ENCODE measurements at regions not wholly inside any gene's neighbourhood (a gene's known extent, or its start where the extent isn't known, plus 50 kb on each side); places are given as distances from the start of the nearest gene placed in this dataset.

DNA sequence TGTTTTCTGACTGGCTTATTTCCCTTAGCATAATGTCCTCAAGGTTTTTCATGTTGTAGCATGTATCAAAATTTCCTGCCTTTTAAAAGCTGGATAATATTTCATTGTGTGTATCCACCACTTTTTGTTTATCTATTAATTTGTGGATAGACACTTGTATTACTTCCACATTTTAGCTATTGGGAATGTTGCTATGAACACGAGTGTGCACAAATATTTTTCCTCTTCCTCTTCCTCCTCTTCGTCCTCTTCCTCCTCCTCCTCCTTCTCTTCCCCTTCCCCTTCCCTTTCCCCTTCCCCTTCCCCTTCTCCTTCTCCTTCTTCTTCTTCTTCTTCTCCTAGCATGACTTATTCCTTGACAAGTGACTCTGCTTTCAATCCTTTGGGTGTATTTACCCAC, 51.2 kb upstream of the KL start:
- ChIA-PET POLR2A (no interaction called here), RAD21 (ENCODE audit: unreplicated experiment) (no interaction called here), CTCF (no interaction called here), SMC1A (ENCODE audit: uncharacterized antibody, unreplicated experiment) (interaction anchor here (1.0 kb wide), 1 partner anchor 9 kb away, joined by 4 read pairs; no protein-coding TSS in a partner anchor)
- Histone ChIP-seq H3K27ac (ENCODE audit: control insufficient read depth, insufficient read depth) (no peak overlapping the region), H3K4me2 (ENCODE audit: control insufficient read depth, insufficient read depth) (no peak overlapping the region), H3K9me3 (replicated peaks; ENCODE audit: control insufficient read depth, insufficient read depth, low read length) (no peaks in the 10 kb centered on the region), H4K20me1 (ENCODE audit: control insufficient read depth, insufficient read depth) (no peaks in the 10 kb centered on the region), H3K4me1 (ENCODE audit: control insufficient read depth, insufficient read depth, low read length) (no peaks in the 10 kb centered on the region), H3K27me3 (replicated peaks in 1 of 2; ENCODE audit: control insufficient read depth in 2 of 2, insufficient read depth in 2 of 2, low read length in 1 of 2) (no peaks in the 10 kb centered on the region), H3K36me3 (ENCODE audit: control insufficient read depth in 2 of 2, insufficient read depth in 2 of 2, low read length in 1 of 2) (no peaks in the 10 kb centered on the region), H2AFZ (ENCODE audit: control insufficient read depth, low read depth, low read length) (no peak overlapping the region), H3K4me3 (no peak overlapping the region), H3K9ac (ENCODE audit: control insufficient read depth, insufficient read depth, low read length) (no peak overlapping the region), H3K79me2 (ENCODE audit: control insufficient read depth, insufficient read depth, low read length) (no peaks in the 10 kb centered on the region)
- WGBS (ENCODE audit: insufficient coverage, insufficient replicate concordance, low lambda C conversion rate, missing lambda C conversion rate): 11% methylated on average over 2 of the region's 2 CpGs
- ATAC-seq (no peak), FAIRE-seq (no peak), DNase-seq (ENCODE audit: low read depth, low spot score) (no peak)
- TF ChIP-seq TBL1XR1 (IDR thresholded peaks at IDR 0.05; ENCODE audit: low read depth, low read length) (no peak), CHD4 (IDR thresholded peaks at IDR 0.05) (no peak), GABPA (IDR thresholded peaks at IDR 0.05; ENCODE audit: low read depth) (no peak), FOXK2 (IDR thresholded peaks at IDR 0.05) (no peak), BACH1 (IDR thresholded peaks at IDR 0.05; ENCODE audit: borderline replicate concordance) (no peak)
- BruUV-seq (replicated peaks): no TSS peak
- intact Hi-C loops (cut with micrococcal nuclease; ENCODE audit: unreplicated experiment): no loop called here
- in situ Hi-C loops (cut with MboI): no loop called here
